ENCODE measurements at regions not wholly inside any gene's neighbourhood (a gene's known extent, or its start where the extent isn't known, plus 50 kb on each side); places are given as distances from the start of the nearest gene placed in this dataset.
A peak's percentile ranks its signal among the peaks of the same experiment; 100 is the strongest.

DNA sequence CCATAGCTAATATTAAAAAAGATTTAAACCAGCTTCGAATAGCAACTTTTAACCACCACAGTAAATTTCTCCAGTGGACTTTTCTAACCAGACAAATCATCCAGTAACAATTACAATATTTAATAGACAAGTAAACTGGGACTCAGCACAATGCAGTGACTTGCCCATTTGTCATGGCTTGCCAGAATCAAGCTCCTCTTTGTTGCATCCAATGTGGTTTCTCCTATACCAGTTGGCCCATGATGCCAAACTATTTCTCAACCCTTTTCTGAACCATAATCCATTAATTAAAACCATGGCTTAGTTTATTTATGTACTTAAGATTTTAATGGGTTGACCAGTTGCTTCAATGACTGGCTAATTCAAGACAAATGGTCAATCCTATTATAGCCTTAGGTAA, 64.4 kb downstream of the DIO2 start:
- TF ChIP-seq, protein P1, sequence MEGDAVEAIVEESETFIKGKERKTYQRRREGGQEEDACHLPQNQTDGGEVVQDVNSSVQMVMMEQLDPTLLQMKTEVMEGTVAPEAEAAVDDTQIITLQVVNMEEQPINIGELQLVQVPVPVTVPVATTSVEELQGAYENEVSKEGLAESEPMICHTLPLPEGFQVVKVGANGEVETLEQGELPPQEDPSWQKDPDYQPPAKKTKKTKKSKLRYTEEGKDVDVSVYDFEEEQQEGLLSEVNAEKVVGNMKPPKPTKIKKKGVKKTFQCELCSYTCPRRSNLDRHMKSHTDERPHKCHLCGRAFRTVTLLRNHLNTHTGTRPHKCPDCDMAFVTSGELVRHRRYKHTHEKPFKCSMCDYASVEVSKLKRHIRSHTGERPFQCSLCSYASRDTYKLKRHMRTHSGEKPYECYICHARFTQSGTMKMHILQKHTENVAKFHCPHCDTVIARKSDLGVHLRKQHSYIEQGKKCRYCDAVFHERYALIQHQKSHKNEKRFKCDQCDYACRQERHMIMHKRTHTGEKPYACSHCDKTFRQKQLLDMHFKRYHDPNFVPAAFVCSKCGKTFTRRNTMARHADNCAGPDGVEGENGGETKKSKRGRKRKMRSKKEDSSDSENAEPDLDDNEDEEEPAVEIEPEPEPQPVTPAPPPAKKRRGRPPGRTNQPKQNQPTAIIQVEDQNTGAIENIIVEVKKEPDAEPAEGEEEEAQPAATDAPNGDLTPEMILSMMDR (IDR thresholded peaks at IDR 0.05; ENCODE audit: insufficient read depth, low read depth, low read length, missing control alignments): no peak
- DNase-seq (ENCODE audit: low read depth): peak; percentile 28
- H3K4me3 ChIP-seq (ENCODE audit: low read length): no peak overlapping the region

- TF ChIP-seq, protein P1 (IDR thresholded peaks at IDR 0.05; ENCODE audit: insufficient read depth, low read depth, low read length, missing control alignments): no peak
- H3K4me3 ChIP-seq (ENCODE audit: low read length): no peak overlapping the region
- DNase-seq (ENCODE audit: low read depth): peak; percentile 94
Observed at GRCh38 chr14:80136358-80136757, 74.9 kb downstream of the DIO2 start.

GRCh38 chr14:80135305-80136088, 75.8 kb downstream of the DIO2 start:
- TF ChIP-seq, protein P1 (IDR thresholded peaks at IDR 0.05; ENCODE audit: insufficient read depth, low read depth, low read length, missing control alignments): no peak
- no peak overlapping the region for H3K4me3 ChIP-seq (ENCODE audit: low read length)
- peak; percentile 22 for DNase-seq (ENCODE audit: low read depth)

DNA sequence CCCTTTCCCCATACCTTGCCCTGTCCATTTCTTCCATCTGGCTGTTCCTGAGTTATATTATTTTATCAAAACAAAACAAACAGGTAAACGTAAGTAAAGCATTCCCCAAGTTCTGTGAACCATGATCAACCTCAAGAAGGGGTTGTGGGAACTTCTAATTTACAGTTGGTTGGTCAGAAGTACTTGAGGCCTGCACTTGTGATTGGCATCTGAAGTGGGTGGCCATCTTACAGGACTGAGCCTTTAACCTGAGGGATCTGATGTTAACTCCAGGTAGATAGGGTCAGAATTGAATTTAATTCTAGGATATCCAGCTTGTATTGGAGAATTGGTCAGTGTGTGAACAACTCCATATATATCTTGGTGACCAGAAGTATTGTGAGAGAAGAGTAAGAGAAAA, 77.0 kb downstream of the DIO2 start:
- TF ChIP-seq, protein P1 (IDR thresholded peaks at IDR 0.05; ENCODE audit: insufficient read depth, low read depth, low read length, missing control alignments): no peak
- no peak overlapping the region for H3K4me3 ChIP-seq (ENCODE audit: low read length)
- no peak for DNase-seq (ENCODE audit: low read depth)

- TF ChIP-seq, protein P1 (IDR thresholded peaks at IDR 0.05; ENCODE audit: insufficient read depth, low read depth, low read length, missing control alignments): no peak
- no peak overlapping the region for H3K4me3 ChIP-seq (ENCODE audit: low read length)
- DNase-seq (ENCODE audit: low read depth): no peak
Observed at GRCh38 chr14:80133457-80133856, 77.8 kb downstream of the DIO2 start.

- no peak overlapping the region for H3K4me3 ChIP-seq (ENCODE audit: low read length)
- TF ChIP-seq, protein P1 (IDR thresholded peaks at IDR 0.05; ENCODE audit: insufficient read depth, low read depth, low read length, missing control alignments): no peak
- no peak for DNase-seq (ENCODE audit: low read depth)
Observed at GRCh38 chr14:80127466-80127865, 83.8 kb downstream of the DIO2 start.

GRCh38 chr14:80124794-80125193, 86.5 kb downstream of the DIO2 start:
- no peak overlapping the region for H3K4me3 ChIP-seq (ENCODE audit: low read length)
- peak; percentile 70 for DNase-seq (ENCODE audit: low read depth)
- TF ChIP-seq, protein P1 (IDR thresholded peaks at IDR 0.05; ENCODE audit: insufficient read depth, low read depth, low read length, missing control alignments): no peak
